Choroid plexus epithelial cell (primary cell): ENCODE measurements at regions not wholly inside any gene's neighbourhood (a gene's known extent, or its start where the extent isn't known, plus 50 kb on each side); places are given as distances from the start of the nearest gene placed in this dataset.

Source experiments
- DNase-seq: peaks from one replicate; pipeline ENCODE4 v3.0.0-alpha.2; 2010; ENCODE audit warnings: low read depth
- H3K4me3 ChIP-seq: 2 replicates; pipeline ENCODE4 v1.5.1; 2011; ENCODE audit warnings: low read depth, mild to moderate bottlenecking, control low read depth, low read length, moderate library complexity
- TF ChIP-seq, protein P1 (sequence below): conservative IDR thresholded peaks from 2 replicates; pipeline ENCODE4 v1.5.1; 2011; ENCODE audit warnings: low read depth, mild to moderate bottlenecking, control low read depth, inconsistent platforms, low read length, moderate library complexity

GRCh38 chr10:78199759-78200158 is 166.1 kb downstream of the RPS24 start:
- no peak overlapping the region for H3K4me3 ChIP-seq
- DNase-seq = no peak
- TF ChIP-seq, protein P1, sequence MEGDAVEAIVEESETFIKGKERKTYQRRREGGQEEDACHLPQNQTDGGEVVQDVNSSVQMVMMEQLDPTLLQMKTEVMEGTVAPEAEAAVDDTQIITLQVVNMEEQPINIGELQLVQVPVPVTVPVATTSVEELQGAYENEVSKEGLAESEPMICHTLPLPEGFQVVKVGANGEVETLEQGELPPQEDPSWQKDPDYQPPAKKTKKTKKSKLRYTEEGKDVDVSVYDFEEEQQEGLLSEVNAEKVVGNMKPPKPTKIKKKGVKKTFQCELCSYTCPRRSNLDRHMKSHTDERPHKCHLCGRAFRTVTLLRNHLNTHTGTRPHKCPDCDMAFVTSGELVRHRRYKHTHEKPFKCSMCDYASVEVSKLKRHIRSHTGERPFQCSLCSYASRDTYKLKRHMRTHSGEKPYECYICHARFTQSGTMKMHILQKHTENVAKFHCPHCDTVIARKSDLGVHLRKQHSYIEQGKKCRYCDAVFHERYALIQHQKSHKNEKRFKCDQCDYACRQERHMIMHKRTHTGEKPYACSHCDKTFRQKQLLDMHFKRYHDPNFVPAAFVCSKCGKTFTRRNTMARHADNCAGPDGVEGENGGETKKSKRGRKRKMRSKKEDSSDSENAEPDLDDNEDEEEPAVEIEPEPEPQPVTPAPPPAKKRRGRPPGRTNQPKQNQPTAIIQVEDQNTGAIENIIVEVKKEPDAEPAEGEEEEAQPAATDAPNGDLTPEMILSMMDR = no peak

DNA sequence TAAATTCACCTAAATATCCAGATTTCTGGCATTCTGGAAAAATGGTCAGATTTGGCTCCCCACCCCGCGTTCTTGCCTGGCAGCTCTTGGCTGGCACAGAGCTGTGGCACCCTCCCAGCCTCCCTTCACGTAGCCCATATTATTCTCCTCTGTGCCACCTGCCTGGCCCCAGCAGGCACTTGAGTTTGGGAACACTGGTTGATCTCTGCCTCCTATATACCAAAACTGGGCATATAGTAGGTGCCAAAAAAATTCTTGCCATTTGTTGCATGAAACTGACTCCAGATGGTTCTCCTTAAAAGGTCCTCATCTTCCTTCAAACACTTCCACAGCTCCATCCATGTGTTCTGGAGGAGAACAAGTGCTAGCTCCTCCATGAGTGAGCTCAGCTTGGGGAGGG is 167.0 kb downstream of the RPS24 start:
- TF ChIP-seq, protein P1 = no peak

DNA sequence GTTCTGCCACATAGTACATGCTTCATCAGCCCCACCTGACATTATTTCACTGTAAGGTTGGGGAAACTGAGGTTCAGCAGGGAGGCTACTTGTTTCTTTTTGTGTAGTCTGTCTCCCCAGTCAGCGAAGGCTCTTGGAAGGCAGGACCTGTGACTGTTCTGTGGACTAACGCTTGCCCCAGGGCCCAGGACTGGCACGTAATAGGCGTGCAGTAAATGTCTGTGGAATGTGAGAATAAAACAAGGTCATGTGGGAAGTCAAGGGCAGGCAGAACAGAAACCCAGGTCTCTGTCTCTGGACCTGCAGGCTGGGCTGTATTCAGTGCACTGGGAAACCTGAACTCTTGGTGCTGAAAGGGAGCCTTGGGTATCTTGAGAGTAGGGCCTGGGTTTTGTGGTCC is 168.7 kb downstream of the RPS24 start:
- DNase-seq = no peak
- H3K4me3 ChIP-seq = no peak overlapping the region
- TF ChIP-seq, protein P1 = no peak

More for the DNA sequence above, 167.0 kb downstream of the RPS24 start:
- H3K4me3 ChIP-seq = no peak overlapping the region
- DNase-seq = no peak

- no peak for DNase-seq
- TF ChIP-seq, protein P1 = no peak
- H3K4me3 ChIP-seq = no peak overlapping the region
Observed at GRCh38 chr10:78203915-78204818, 170.5 kb downstream of the RPS24 start.

GRCh38 chr10:78205457-78206016 is 171.9 kb downstream of the RPS24 start:
- no peak for DNase-seq
- no peak overlapping the region for H3K4me3 ChIP-seq

GRCh38 chr10:78207216-78207615 is 173.6 kb downstream of the RPS24 start:
- TF ChIP-seq, protein P1 = no peak
- no peak overlapping the region for H3K4me3 ChIP-seq
- no peak for DNase-seq

More at GRCh38 chr10:78205457-78206016, 171.9 kb downstream of the RPS24 start:
- TF ChIP-seq, protein P1 = no peak
